ENCODE measurements at regions not wholly inside any gene's neighbourhood (a gene's known extent, or its start where the extent isn't known, plus 50 kb on each side); places are given as distances from the start of the nearest gene placed in this dataset.

DNA sequence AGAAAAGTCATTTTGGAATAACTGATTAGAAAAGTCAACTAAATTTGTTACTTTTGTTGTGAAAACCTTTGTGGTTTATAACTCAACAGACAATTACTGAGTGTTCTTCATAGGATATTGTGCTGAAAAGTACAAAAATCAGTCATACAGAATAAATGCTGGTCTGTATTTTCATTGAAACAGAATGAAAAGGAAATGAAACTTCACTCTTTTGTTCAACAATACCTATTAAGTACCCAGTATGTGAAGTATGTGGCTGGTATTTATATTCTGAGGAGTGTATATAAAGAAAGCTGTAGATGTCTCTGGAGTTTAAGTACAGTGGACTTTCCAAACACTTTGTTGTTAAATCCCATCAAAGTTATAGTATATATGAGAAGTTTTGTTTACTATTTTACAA, 828.4 kb upstream of the ATXN8OS start:
- H3K4me1 ChIP-seq (replicated peaks in 1 of 2; ENCODE audit: control insufficient read depth in 2 of 2, insufficient read depth in 2 of 2, low read length in 2 of 2), result no peaks in the 10 kb centered on the region
- in situ Hi-C loops (cut with MboI), result no loop called here
- ATAC-seq (no peak), FAIRE-seq (no peak), DNase-seq (ENCODE audit: extremely low read depth in 1 of 4, low spot score in 3 of 4) (no peak)
- no peak overlapping the region for H3K9ac ChIP-seq (ENCODE audit: insufficient read depth in 1 of 2, low read depth in 2 of 2, low read length in 2 of 2)
- TF ChIP-seq, protein P1, sequence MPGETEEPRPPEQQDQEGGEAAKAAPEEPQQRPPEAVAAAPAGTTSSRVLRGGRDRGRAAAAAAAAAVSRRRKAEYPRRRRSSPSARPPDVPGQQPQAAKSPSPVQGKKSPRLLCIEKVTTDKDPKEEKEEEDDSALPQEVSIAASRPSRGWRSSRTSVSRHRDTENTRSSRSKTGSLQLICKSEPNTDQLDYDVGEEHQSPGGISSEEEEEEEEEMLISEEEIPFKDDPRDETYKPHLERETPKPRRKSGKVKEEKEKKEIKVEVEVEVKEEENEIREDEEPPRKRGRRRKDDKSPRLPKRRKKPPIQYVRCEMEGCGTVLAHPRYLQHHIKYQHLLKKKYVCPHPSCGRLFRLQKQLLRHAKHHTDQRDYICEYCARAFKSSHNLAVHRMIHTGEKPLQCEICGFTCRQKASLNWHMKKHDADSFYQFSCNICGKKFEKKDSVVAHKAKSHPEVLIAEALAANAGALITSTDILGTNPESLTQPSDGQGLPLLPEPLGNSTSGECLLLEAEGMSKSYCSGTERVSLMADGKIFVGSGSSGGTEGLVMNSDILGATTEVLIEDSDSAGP (CRISPR knock-in tag; IDR thresholded peaks at IDR 0.05), result no peak
- TF ChIP-seq ZNF121 (CRISPR knock-in tag; conservative IDR thresholded peaks at IDR 0.05) (no peak), NCOA6 (IDR thresholded peaks at IDR 0.05) (no peak), KLF13 (tag; IDR thresholded peaks at IDR 0.05; ENCODE audit: borderline replicate concordance, low read depth) (no peak), PHF20 (IDR thresholded peaks at IDR 0.05; ENCODE audit: partially characterized antibody) (no peak), ZC3H4 (CRISPR knock-in tag; IDR thresholded peaks at IDR 0.05; ENCODE audit: borderline replicate concordance) (no peak), SLC30A9 (CRISPR knock-in tag; IDR thresholded peaks at IDR 0.05) (no peak), ID3 (CRISPR knock-in tag; IDR thresholded peaks at IDR 0.05) (no peak), ID3 (tag; IDR thresholded peaks at IDR 0.05) (no peak), MIER1 (IDR thresholded peaks at IDR 0.05; ENCODE audit: low read depth) (no peak), E2F3 (CRISPR knock-in tag; IDR thresholded peaks at IDR 0.05) (no peak), ZKSCAN8 (CRISPR knock-in tag; IDR thresholded peaks at IDR 0.05) (no peak), MYC (IDR thresholded peaks at IDR 0.05; ENCODE audit: low read depth, low read length) (no peak), MYC (CRISPR knock-in tag; IDR thresholded peaks at IDR 0.05; ENCODE audit: borderline replicate concordance, low read depth) (no peak), NFRKB (IDR thresholded peaks at IDR 0.05; ENCODE audit: low read depth) (no peak), GTF2B (IDR thresholded peaks at IDR 0.05; ENCODE audit: extremely low read depth, insufficient read length) (no peak)
- TF ChIP-seq, protein P2, sequence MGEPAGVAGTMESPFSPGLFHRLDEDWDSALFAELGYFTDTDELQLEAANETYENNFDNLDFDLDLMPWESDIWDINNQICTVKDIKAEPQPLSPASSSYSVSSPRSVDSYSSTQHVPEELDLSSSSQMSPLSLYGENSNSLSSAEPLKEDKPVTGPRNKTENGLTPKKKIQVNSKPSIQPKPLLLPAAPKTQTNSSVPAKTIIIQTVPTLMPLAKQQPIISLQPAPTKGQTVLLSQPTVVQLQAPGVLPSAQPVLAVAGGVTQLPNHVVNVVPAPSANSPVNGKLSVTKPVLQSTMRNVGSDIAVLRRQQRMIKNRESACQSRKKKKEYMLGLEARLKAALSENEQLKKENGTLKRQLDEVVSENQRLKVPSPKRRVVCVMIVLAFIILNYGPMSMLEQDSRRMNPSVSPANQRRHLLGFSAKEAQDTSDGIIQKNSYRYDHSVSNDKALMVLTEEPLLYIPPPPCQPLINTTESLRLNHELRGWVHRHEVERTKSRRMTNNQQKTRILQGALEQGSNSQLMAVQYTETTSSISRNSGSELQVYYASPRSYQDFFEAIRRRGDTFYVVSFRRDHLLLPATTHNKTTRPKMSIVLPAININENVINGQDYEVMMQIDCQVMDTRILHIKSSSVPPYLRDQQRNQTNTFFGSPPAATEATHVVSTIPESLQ (CRISPR knock-in tag; IDR thresholded peaks at IDR 0.05), result no peak
- no TSS peak for BruUV-seq (replicated peaks)
- H3K27me3 ChIP-seq (ENCODE audit: control insufficient read depth in 2 of 2, insufficient read depth in 2 of 2, low read length in 2 of 2), result no peaks in the 10 kb centered on the region
- peaks cover 17% of the 10 kb centered on the region; the same call in 2 of the 3 replicates for H3K36me3 ChIP-seq (ENCODE audit: control insufficient read depth, insufficient read depth, low read length)
- ChIA-PET POLR2A (no interaction called here), CTCF (ENCODE audit: low intra/inter-chr PET ratio) (no interaction called here)
- no peaks in the 10 kb centered on the region for H3K9me3 ChIP-seq (replicated peaks; ENCODE audit: control insufficient read depth, insufficient read depth, low read depth, low read length)
- H4K20me1 ChIP-seq (replicated peaks; ENCODE audit: control insufficient read depth, insufficient read depth, low read length), result no peaks in the 10 kb centered on the region
- no peak overlapping the region for H3K4me3 ChIP-seq
- intact Hi-C loops (cut with micrococcal nuclease), result no loop called here
- H3K79me2 ChIP-seq (ENCODE audit: control insufficient read depth, insufficient read depth, low read length), result no peaks in the 10 kb centered on the region
- H3K4me2 ChIP-seq (ENCODE audit: insufficient read depth, low read length), result no peak overlapping the region
- no peaks in the 10 kb centered on the region for H3K9me1 ChIP-seq (ENCODE audit: control insufficient read depth, insufficient read depth, low read length)
- no peak overlapping the region for H2AFZ ChIP-seq (ENCODE audit: low read depth, low read length)
- H3K27ac ChIP-seq (ENCODE audit: extremely low read depth, low read depth, low read length), result no peak overlapping the region

Measured in K562 (cell line).